HG03558 (cell line): ENCODE measurements at regions not wholly inside any gene's neighbourhood (a gene's known extent, or its start where the extent isn't known, plus 50 kb on each side); places are given as distances from the start of the nearest gene placed in this dataset.

Experiments
- ATAC-seq: cut with Tn5 transposase; IDR thresholded peaks from one replicate; pipeline ENCODE4 v1.9.1; 2021; ENCODE audit warnings: moderate number of reproducible peaks; ENCODE audit not compliant: unreplicated experiment; ENCODE audit errors: extremely low read depth

DNA sequence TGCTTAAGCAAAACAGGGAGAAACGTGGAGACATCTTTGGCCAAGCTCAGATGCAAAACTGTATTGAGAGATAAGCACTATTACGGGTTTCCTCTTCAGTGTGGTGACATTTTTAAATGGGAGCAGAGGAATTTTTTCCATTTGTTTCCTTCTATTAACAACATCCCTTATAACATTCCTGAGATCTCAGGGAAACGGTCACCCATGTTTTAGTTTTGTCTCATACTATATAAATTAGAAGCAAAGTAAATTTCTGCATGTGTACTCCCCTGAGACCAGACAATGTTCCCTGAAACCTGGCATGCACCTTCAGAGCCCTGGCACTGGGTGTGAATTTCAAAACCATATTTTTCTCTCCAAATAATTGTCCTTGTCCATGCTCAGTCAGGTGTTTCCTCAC, 57.6 kb upstream of the RNF152 start:
- ATAC-seq = no peak

DNA sequence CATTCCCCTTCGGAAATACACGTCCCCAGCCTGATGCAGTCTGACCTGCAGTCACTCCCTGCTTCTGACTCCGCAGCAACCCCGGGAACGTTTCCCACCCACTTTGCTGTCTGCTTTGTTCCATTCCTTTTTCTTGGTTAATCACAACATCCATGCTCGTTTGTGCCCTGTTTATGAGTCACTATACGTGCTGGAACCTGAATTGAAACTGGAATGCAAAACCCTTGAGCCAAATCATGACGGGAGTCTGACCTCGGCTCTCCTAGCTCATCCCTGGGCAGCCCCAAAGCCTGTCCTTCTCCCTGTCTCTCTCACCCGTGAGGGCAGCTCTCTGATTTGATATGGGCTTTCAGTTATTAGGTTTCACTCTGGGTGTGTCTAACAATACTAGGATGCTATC, 57.1 kb upstream of the RNF152 start:
- no peak for ATAC-seq

DNA sequence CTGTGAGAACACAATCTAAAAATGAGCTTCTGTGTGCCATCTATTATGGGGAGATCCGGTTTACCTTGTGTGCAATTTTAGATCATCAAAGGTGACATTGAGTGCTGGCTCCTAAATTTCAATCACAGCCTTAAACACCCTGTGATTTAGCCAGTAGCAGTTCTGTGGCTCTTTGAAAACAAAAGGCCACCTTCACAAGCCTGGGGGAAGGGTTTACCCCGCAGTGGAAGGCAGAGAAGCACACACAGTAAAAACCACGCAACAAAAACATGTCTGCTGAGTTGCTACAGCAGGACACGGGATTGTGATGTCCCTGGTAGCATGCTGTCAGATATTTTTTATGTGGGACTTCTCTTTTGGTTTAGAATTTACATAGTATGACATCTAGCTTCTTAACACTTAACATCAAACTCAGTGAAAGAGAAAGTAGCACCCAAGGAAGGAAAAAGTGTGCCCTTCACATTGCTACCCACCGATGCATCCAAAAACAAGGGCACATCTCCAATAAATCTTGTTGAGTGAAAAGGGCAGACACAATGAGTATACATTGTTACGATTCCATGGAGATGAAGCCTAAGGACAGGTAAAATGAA, 56.1 kb upstream of the RNF152 start:
- no peak for ATAC-seq

DNA sequence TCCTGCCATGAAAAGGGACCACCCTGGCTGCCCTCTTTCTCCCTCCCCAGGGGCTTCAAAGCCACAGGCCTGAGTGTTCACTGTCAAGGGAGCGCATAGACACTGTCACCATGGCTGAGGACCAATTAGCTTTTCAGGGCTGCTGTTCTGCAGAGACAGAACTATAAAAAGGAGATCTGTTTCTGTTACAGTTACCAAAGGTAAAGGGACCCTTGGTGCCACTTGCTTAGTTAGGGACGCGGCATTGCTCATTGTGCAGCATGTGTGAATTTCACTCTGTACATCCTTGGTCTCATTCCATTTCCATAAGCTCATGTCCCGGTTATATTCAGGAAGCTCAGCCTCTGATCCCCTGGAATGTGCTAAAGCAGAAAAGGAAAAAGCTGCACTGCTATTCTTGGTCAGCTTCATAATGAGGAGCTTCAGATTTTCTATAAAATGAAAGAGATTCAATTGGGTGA, 55.5 kb upstream of the RNF152 start:
- ATAC-seq = no peak

DNA sequence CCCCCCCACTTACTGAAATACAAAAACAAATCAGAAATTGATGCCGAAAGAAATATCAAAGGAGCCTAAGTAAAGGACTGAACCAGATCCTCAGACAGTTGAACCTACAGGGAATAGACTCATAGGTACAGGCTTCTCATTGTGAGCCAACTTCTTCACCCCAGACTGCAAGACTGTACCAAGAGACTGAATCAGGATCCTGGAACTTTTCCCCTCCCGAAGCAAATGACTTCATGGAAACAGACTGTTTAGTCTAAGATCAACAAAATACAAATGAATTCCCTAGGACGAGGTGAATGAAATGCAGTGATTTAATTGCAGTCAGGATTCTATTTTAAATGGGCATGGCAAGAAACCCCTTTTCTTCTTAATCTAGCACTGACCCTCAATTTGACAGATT, 53.6 kb upstream of the RNF152 start:
- ATAC-seq = no peak

DNA sequence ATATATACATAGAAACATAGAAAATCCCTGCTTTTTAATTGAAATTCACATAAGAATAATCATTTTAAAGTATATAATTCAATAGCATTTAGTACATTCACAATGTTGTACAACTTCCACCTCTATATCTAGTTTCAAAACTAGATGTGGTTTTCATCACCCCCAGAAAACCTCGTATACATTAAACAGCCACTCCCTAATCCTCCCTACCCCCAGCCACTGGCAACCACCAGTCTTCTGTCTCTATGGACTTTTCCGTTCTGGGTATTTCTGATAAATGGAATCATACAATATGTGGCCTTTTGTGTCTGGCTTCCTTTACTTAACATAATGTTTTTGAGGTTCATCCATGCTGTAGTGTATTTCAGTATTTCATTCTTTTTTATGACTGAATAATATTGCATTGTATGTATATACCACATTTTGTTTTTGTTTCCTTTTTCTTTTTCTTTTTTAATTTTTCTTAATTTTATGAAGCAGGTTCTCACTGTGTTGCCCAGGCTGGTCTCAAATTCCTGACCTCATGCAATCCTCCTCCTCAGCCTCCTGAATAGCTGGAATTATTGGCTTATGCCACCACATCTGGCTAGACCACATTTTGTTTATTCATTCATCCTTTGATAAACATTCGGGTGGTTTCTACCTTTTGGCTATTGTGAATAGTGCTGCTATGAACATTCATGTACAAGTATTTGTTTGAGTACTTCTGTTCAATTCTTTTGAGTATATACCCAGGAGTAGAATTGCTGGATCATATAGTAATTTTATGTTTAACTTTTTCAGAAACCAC, 50.6 kb upstream of the RNF152 start:
- ATAC-seq = no peak
